Loucy (cell line): ENCODE measurements at regions not wholly inside any gene's neighbourhood (a gene's known extent, or its start where the extent isn't known, plus 50 kb on each side); places are given as distances from the start of the nearest gene placed in this dataset.

Experiments used
- H2AFZ ChIP-seq: fragments of 200-600 bp; sonication (generic); 2 replicates; pipeline ENCODE4 v1.6.0; 2016; ENCODE audit warnings: antibody characterized with exemption, mild to moderate bottlenecking, low read length, moderate library complexity
- H3F3A ChIP-seq: fragments of 200-600 bp; 2 replicates; pipeline ENCODE4 v1.6.0; 2016; ENCODE audit warnings: antibody characterized with exemption, low read depth, mild to moderate bottlenecking
- H3K27me3 ChIP-seq: fragments of 200-600 bp; sonication (generic); 2 replicates; pipeline ENCODE4 v1.6.1; 2014; ENCODE audit warnings: low read length, mild to moderate bottlenecking; ENCODE audit not compliant: insufficient read depth, poor library complexity, severe bottlenecking
- H3K36me3 ChIP-seq: fragments of 200-600 bp; sonication (generic); 2 replicates; pipeline ENCODE4 v1.6.1; 2016; ENCODE audit warnings: low read length; ENCODE audit not compliant: insufficient read depth
- H3K4me1 ChIP-seq: fragments of 200-600 bp; sonication (generic); 2 replicates; pipeline ENCODE4 v1.5.1; 2014; ENCODE audit warnings: low read length, mild to moderate bottlenecking; ENCODE audit not compliant: insufficient read depth, poor library complexity, severe bottlenecking
- H3K4me2 ChIP-seq: fragments of 200-600 bp; sonication (generic); 2 replicates; pipeline ENCODE4 v1.6.0; 2014; ENCODE audit warnings: antibody characterized with exemption, low read length, low read depth, mild to moderate bottlenecking; ENCODE audit not compliant: poor library complexity, severe bottlenecking
- H3K4me3 ChIP-seq: fragments of 200-600 bp; sonication (generic); 2 replicates; pipeline ENCODE4 v1.5.1; 2014; ENCODE audit warnings: low read length, mild to moderate bottlenecking, mixed read lengths; ENCODE audit not compliant: poor library complexity, severe bottlenecking
- H3K79me2 ChIP-seq: fragments of 200-600 bp; sonication (generic); 2 replicates; pipeline ENCODE4 v1.6.1; 2014; ENCODE audit warnings: low read length; ENCODE audit not compliant: insufficient read depth
- H3K9ac ChIP-seq: fragments of 200-600 bp; sonication (generic); 2 replicates; pipeline ENCODE4 v1.6.0; 2014; ENCODE audit warnings: mild to moderate bottlenecking, low read depth, low read length, moderate library complexity; ENCODE audit not compliant: poor library complexity, severe bottlenecking
- H3K9me2 ChIP-seq: fragments of 200-600 bp; sonication (generic); replicated peaks from 2 replicates; pipeline ENCODE4 v1.6.1; 2016; ENCODE audit warnings: low read depth, low read length, mixed read lengths
- H3K9me3 ChIP-seq: fragments of 200-600 bp; sonication (generic); 2 replicates; pipeline ENCODE4 v1.6.1; 2014; ENCODE audit warnings: mild to moderate bottlenecking, antibody characterized with exemption, low read length, low read depth; ENCODE audit not compliant: insufficient read depth
- H4K20me1 ChIP-seq: fragments of 200-600 bp; sonication (generic); 2 replicates; pipeline ENCODE4 v1.6.0; 2014; ENCODE audit warnings: antibody characterized with exemption, low read length, mild to moderate bottlenecking; ENCODE audit not compliant: insufficient read depth, poor library complexity, severe bottlenecking
- CTCF ChIP-seq: fragments of 200-600 bp; sonication (generic); conservative IDR thresholded peaks from 2 replicates; pipeline ENCODE4 v1.5.1; 2014; ENCODE audit warnings: mild to moderate bottlenecking, antibody characterized with exemption, low read length
- EZH2phosphoT487 ChIP-seq: fragments of 200-600 bp; IDR thresholded peaks from 2 replicates; pipeline ENCODE4 v1.6.1; 2018; ENCODE audit warnings: antibody characterized with exemption, mild to moderate bottlenecking, moderate library complexity, borderline replicate concordance

- H3K9me3 ChIP-seq, result no peaks in the 10 kb centered on the region
- no peaks in the 10 kb centered on the region for H3K79me2 ChIP-seq
- no peak for TF ChIP-seq EZH2phosphoT487
- no peak for TF ChIP-seq CTCF
- H3K9ac ChIP-seq, result no peak overlapping the region
- H2AFZ ChIP-seq, result no peak overlapping the region
- no peaks in the 10 kb centered on the region for H3K27me3 ChIP-seq
- H3K9me2 ChIP-seq, result no peaks in the 10 kb centered on the region
- no peaks in the 10 kb centered on the region for H4K20me1 ChIP-seq
- no peaks in the 10 kb centered on the region for H3K36me3 ChIP-seq
- H3K4me2 ChIP-seq, result no peak overlapping the region
- no peaks in the 10 kb centered on the region for H3F3A ChIP-seq
- no peak overlapping the region for H3K4me3 ChIP-seq
- peaks cover 12% of the 10 kb centered on the region for H3K4me1 ChIP-seq
These were observed 163.8 kb downstream of the RBM43 start for GRCh38 chr2:151097895-151098294.

GRCh38 chr2:151097128-151097527, 164.5 kb downstream of the RBM43 start:
- no peak overlapping the region for H3K4me2 ChIP-seq
- H3K4me3 ChIP-seq, result no peak overlapping the region

GRCh38 chr2:151096235-151096634, 165.4 kb downstream of the RBM43 start:
- H3K9me2 ChIP-seq, result no peaks in the 10 kb centered on the region
- no peaks in the 10 kb centered on the region for H3K36me3 ChIP-seq
- TF ChIP-seq EZH2phosphoT487 (no peak), CTCF (no peak)
- H3K79me2 ChIP-seq, result no peaks in the 10 kb centered on the region
- no peak overlapping the region for H2AFZ ChIP-seq
- no peaks in the 10 kb centered on the region for H4K20me1 ChIP-seq
- peak overlapping the region; percentile 12 for H3K4me2 ChIP-seq
- no peak overlapping the region for H3K9ac ChIP-seq
- no peak overlapping the region for H3K4me3 ChIP-seq
- H3F3A ChIP-seq, result no peaks in the 10 kb centered on the region
- no peaks in the 10 kb centered on the region for H3K27me3 ChIP-seq
- H3K4me1 ChIP-seq, result peaks cover 12% of the 10 kb centered on the region
- no peaks in the 10 kb centered on the region for H3K9me3 ChIP-seq

More at GRCh38 chr2:151097128-151097527, 164.5 kb downstream of the RBM43 start:
- Histone ChIP-seq H3K9ac (no peak overlapping the region), H3K9me3 (no peaks in the 10 kb centered on the region), H3K9me2 (no peaks in the 10 kb centered on the region), H3F3A (no peaks in the 10 kb centered on the region), H2AFZ (no peak overlapping the region), H3K79me2 (no peaks in the 10 kb centered on the region), H3K27me3 (no peaks in the 10 kb centered on the region), H3K36me3 (no peaks in the 10 kb centered on the region), H4K20me1 (no peaks in the 10 kb centered on the region), H3K4me1 (peaks cover 12% of the 10 kb centered on the region)
- no peak for TF ChIP-seq EZH2phosphoT487
- no peak for TF ChIP-seq CTCF
